Activated naive CD8-positive, alpha-beta T cell treated with anti-CD3 and anti-CD28 coated beads, Interleukin-2, amount 50 U/mL, for 24 hours (primary cell): ENCODE measurements at regions not wholly inside any gene's neighbourhood (a gene's known extent, or its start where the extent isn't known, plus 50 kb on each side); places are given as distances from the start of the nearest gene placed in this dataset.
"Not testable (repeated sequence)": the region's sequence is repeated elsewhere in the genome, so short reads cannot be mapped to it uniquely, and the experiment has no call there.

Experiments
- ATAC-seq: fragments of 150-1000 bp; cut with Tn5 transposase; one replicate; pipeline ENCODE4 v1.10.0; 2021
- DNase-seq: peaks from one replicate; pipeline ENCODE4 v3.0.0; 2021
- H3K27ac Mint-ChIP-seq: one replicate; pipeline ENCODE4 v1.8.0; 2021; ENCODE audit warnings: mild to moderate bottlenecking, mixed read lengths
- H3K27me3 Mint-ChIP-seq: one replicate; pipeline ENCODE4 v1.8.0; 2021; ENCODE audit warnings: mixed read lengths
- H3K36me3 Mint-ChIP-seq: one replicate; pipeline ENCODE4 v1.8.0; 2021; ENCODE audit warnings: low read depth, mixed read lengths
- H3K4me1 Mint-ChIP-seq: one replicate; pipeline ENCODE4 v1.8.0; 2021; ENCODE audit warnings: mixed read lengths
- H3K4me3 Mint-ChIP-seq: one replicate; pipeline ENCODE4 v1.8.0; 2021; ENCODE audit warnings: mild to moderate bottlenecking, moderate library complexity, mixed read lengths
- H3K9me3 Mint-ChIP-seq: one replicate; pipeline ENCODE4 v1.8.0; 2021; ENCODE audit warnings: mixed read lengths

DNA sequence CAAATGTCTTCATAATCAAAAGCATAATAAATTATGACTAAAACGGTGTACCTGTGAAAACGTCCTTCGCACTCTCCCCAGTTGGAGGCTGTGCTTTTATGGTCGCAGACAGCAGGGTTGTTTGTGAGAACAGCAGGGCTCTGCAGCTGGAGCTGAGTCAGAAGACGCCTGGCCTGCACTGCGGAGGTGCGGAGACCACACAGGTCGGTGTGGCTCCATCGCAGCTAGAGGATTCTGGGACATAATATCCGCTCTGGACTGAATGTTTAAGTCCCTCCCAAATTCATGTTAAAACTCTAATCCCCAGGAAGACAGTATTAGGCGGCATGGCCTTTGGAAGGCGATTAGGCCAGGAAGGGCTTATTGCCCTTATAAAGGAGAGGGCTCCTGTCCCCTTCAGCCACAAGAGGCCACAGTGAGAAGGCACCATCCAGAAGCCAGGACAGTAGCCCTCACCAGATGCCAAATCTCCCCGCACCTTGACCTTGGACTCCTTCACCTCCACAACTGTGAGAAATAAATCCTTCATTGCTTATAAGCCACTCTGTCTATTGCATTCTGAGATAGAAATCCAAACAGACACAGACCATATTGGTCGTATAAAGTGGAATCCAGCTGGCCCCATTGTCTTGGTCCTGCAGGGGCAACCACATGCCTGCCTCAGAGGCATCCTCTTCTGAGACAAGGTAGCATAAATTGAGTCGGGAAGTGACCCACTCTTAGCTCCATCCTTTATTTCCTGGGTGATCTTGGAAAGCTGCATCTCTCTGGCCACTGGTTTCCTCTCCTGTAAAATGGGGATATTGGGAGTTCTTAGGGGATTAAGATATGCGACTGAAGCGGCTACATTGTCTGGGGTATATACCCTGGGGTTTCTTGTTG, 749.7 kb upstream of the TPTE start:
- not testable (repeated sequence) for H3K4me3 Mint-ChIP-seq, H3K27me3 Mint-ChIP-seq, H3K27ac Mint-ChIP-seq, H3K36me3 Mint-ChIP-seq, H3K4me1 Mint-ChIP-seq, DNase-seq, ATAC-seq
- peaks cover 19% of the 10 kb centered on the region for H3K9me3 Mint-ChIP-seq

DNA sequence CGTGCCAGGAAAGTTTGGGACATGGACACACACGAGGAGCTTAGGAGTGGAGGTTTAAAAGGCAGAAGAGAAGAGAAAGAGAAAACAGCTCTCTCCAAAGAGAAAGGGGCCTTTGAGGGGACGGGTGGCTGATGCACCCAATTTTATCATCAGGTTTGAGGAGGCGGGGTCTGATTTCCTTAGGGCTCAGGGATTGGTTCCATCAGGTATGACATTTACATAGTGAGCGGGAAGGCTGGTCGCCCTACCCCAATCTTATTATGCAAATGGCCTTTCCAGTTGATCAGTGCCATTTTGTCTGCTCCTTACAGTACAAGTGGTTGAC, 749.1 kb upstream of the TPTE start:
- H3K36me3 Mint-ChIP-seq: no peaks in the 10 kb centered on the region
- H3K4me3 Mint-ChIP-seq: no peak overlapping the region
- DNase-seq (no peak), ATAC-seq (no peak)
- no peaks in the 10 kb centered on the region for H3K4me1 Mint-ChIP-seq
- H3K27me3 Mint-ChIP-seq: no peaks in the 10 kb centered on the region
- no peak overlapping the region for H3K27ac Mint-ChIP-seq
- H3K9me3 Mint-ChIP-seq: peaks cover 22% of the 10 kb centered on the region

DNA sequence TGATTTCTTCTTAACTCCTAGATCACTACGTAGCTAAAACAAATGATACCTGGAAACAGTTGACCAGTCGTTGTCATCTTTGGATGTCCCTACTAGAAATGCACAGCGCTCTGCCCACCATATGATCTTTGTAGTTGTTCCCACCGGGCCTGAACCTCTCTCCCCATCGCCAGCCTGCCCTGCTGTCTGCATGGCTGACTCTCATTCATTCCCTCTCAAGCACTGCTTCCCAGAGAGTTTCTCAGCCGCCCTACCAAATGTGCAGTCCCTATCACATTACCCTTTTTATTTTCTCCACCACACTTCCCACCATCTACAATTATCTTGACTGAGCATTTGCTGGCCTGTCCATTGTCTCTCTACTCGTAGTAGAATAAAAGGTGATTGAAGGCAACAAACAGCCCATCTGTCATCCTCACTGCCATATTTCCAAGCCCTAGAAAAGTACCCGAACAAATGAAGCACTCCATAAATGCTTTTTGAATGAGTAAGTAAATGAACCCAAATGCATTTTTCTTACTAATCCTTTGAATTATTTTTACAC, 748.4 kb upstream of the TPTE start:
- H3K4me1 Mint-ChIP-seq, H3K27me3 Mint-ChIP-seq, H3K36me3 Mint-ChIP-seq, H3K27ac Mint-ChIP-seq, ATAC-seq, DNase-seq, H3K4me3 Mint-ChIP-seq: not testable (repeated sequence)
- peaks cover 28% of the 10 kb centered on the region for H3K9me3 Mint-ChIP-seq

DNA sequence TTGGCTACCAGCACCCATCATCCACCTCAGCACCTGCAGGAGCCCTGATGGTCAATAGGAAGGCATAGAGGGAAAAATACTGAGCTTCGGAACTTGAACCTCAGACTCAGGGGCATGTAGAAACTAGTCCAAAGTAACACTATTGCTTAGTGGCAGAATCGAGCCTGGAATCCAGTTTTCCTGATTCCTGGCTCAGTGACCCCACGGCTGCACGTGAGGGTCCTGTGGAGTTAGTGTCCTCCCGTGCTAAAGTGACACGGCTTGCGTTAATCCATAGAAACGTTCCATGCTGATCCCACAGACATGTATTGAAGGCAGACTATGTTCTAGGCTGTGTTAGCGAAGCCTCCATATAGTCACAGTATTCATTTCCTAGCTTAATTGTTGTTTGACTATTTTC, 747.0 kb upstream of the TPTE start:
- no peaks in the 10 kb centered on the region for H3K36me3 Mint-ChIP-seq
- H3K4me3 Mint-ChIP-seq: no peak overlapping the region
- no peak overlapping the region for H3K27ac Mint-ChIP-seq
- H3K9me3 Mint-ChIP-seq: peaks cover 29% of the 10 kb centered on the region
- no peaks in the 10 kb centered on the region for H3K4me1 Mint-ChIP-seq
- ATAC-seq (no peak), DNase-seq (no peak)
- no peaks in the 10 kb centered on the region for H3K27me3 Mint-ChIP-seq

DNA sequence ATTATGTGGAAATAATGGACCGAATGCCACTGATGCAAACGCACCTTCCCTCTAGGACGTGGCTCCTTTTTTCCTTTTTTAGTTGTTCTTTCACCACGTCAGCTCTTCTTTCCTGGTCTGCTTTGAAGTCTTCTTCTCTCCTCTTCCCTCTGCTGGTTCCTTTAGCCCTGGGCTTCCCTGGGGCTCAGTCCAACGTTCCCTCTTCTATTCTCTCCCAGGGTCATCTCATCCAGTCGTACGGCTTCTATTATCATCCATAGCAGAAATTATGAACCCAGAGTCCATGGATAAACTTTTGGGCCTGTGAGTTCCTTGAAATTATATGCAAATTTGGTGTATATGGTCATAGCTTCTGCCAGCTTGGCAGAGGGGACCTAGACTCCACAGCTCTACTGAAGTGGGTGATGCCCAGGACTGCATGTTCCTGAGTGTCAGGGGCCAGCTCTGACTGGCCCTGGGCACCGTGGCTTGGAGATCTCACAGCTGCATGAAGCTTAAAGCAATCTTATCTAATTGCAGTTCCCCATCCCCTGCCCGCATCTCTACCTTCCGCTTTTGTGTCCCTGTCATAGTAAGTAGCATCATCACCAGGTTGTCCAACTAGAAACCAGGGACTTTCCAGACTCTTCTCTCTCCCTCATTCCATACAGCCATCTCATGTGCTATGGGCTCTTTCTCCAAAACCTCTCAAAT, 746.3 kb upstream of the TPTE start:
- not testable (repeated sequence) for DNase-seq, H3K4me1 Mint-ChIP-seq, H3K27me3 Mint-ChIP-seq, H3K4me3 Mint-ChIP-seq, H3K36me3 Mint-ChIP-seq, H3K27ac Mint-ChIP-seq
- ATAC-seq: peak; percentile 30
- peaks cover 29% of the 10 kb centered on the region for H3K9me3 Mint-ChIP-seq

DNA sequence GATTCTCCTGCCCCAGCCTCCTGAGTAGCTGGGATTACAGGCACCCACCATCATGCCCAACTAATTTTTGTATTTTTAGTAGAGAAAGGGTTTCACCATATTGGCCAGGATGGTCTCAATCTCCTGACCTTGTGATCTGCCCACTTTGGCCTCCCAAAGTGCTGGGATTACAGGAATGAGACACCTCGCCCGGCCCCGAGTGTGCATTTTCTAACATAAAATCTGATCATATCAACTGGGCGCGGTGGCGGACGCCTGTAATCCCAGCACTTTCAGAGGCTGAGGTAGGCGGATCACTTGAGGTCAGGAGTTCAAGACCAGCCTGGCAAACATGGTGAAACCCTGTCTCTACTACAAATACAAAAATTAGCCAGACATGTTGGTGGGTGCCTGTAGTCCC, 745.5 kb upstream of the TPTE start:
- H3K4me1 Mint-ChIP-seq, H3K36me3 Mint-ChIP-seq, H3K27ac Mint-ChIP-seq, ATAC-seq, DNase-seq, H3K27me3 Mint-ChIP-seq, H3K4me3 Mint-ChIP-seq: not testable (repeated sequence)
- peaks cover 34% of the 10 kb centered on the region for H3K9me3 Mint-ChIP-seq

DNA sequence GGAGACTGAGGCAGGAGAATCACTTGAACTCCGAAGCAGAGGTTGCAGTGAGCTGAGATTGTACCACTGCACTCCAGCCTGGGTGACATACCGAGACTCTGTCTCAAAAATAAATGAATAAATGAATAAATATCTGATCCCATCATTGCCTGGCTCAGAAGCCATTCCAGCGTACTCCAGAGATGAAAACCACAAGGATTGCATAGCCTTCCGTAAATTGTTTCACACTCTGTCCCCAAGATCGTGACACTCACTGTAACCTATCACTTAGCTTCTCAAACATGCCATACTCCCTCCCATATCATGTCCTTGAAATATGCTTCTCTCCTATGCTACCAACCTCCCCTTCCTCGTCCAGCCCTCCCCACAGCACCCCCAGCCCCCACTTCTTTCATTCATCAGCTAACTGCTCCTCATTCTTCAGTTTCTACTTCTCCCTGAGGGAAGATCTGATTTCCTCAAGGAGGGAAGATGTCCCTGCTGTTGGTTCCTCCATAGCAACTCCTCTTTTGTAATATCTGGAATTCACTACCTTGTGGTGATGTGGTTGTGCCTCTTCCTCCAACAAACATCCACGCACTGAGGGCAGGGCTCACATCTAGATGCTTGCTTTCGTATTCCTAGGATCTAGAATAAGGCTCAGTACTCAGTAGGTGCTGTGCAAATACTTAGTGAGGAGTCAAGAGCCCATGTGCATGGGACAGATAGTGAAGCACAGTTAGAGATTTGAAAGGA, 744.9 kb upstream of the TPTE start:
- not testable (repeated sequence) for H3K27me3 Mint-ChIP-seq, H3K4me1 Mint-ChIP-seq, ATAC-seq, H3K36me3 Mint-ChIP-seq, H3K4me3 Mint-ChIP-seq, H3K27ac Mint-ChIP-seq, DNase-seq
- peaks cover 36% of the 10 kb centered on the region for H3K9me3 Mint-ChIP-seq

DNA sequence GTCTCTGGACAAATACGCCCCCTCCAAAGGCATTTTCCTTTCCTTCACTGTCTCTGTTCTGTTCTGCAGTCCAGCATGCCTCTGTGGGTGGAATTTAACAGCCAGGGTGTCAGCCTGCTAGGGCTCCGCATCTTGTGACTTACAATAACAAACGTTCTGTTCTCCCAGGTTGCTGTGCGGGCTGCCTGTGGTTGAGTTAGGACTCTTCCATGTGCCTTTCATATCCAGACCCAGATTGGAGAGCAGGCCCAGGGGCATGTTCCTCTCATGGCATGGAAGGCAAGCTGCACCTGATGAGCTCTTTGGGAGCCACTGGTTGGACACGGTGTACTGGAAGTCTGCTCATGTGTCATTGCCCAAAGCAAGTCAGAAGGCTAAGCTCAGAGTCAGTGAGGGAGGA, 742.8 kb upstream of the TPTE start:
- H3K4me3 Mint-ChIP-seq, H3K4me1 Mint-ChIP-seq, H3K27ac Mint-ChIP-seq, DNase-seq, H3K27me3 Mint-ChIP-seq, ATAC-seq, H3K36me3 Mint-ChIP-seq: not testable (repeated sequence)
- peaks cover 47% of the 10 kb centered on the region for H3K9me3 Mint-ChIP-seq

DNA sequence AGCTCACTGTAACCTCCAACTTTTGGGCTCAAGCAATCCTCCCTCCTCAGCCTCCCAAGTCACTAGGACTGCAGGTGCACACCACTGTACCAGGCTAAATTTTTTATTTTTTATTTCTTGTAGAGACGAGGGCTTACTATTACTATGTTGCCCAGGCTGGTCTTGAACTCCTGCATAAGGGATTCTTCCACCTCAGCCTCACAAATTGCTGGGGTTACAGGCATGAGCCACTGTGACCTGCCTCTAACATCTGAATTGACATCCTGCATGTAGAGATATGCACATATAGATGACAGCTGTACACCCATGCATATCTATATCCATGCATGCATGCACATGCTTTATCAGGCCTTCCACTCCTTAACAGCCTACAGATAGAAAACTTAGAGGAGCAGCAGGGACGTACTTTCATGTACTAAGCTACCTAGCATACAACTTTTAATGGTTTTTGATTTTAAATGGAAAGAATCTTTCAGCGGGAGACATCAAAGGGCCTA, 740.9 kb upstream of the TPTE start:
- no peaks in the 10 kb centered on the region for H3K36me3 Mint-ChIP-seq
- H3K4me3 Mint-ChIP-seq: no peak overlapping the region
- no peak for ATAC-seq
- no peaks in the 10 kb centered on the region for H3K27me3 Mint-ChIP-seq
- no peak overlapping the region for H3K27ac Mint-ChIP-seq
- H3K9me3 Mint-ChIP-seq: peaks cover 47% of the 10 kb centered on the region
- DNase-seq: no peak
- H3K4me1 Mint-ChIP-seq: no peaks in the 10 kb centered on the region

DNA sequence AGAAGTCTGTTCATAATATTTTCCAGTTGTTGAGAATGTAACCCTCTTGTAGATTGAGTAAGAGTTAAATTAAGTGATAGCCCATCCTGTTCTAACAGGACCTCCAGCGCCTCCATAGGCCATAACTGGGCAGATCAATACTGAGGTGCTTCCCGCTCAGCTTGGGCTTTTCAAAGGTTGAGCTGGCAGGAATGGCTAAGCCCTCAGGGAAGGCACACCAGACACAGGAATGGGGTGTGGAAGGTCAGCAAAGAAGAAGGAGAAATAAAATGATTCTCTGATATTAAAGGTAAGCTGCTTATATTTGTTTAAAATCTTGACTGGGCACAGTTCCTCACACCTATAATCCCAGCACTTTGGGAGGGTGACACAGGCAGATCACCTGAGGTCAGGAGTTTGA, 737.8 kb upstream of the TPTE start:
- H3K27me3 Mint-ChIP-seq, H3K27ac Mint-ChIP-seq, ATAC-seq, H3K4me3 Mint-ChIP-seq, H3K4me1 Mint-ChIP-seq, DNase-seq, H3K36me3 Mint-ChIP-seq: not testable (repeated sequence)
- peaks cover 43% of the 10 kb centered on the region for H3K9me3 Mint-ChIP-seq

DNA sequence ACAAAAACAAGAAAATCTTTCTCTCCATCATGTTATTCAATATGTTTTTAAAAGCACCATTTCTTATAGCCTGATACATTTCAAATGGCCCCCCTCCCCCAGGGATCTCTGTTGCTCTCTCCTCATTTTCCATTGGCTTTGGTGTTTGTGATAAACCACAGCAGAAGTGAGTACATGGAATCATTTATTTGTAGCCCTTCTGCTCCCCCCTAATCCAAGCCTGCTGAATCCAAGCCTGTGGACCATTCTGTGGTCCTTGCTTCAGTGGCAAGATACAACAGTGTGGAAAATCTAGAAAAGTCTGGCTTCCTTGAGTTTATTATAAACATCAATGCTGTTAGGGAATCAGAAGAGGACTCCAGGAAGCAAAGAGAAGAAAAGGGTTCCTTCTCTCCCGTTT, 737.2 kb upstream of the TPTE start:
- H3K4me1 Mint-ChIP-seq, H3K4me3 Mint-ChIP-seq, H3K27me3 Mint-ChIP-seq, ATAC-seq, H3K36me3 Mint-ChIP-seq, DNase-seq, H3K27ac Mint-ChIP-seq: not testable (repeated sequence)
- H3K9me3 Mint-ChIP-seq: peaks cover 47% of the 10 kb centered on the region

DNA sequence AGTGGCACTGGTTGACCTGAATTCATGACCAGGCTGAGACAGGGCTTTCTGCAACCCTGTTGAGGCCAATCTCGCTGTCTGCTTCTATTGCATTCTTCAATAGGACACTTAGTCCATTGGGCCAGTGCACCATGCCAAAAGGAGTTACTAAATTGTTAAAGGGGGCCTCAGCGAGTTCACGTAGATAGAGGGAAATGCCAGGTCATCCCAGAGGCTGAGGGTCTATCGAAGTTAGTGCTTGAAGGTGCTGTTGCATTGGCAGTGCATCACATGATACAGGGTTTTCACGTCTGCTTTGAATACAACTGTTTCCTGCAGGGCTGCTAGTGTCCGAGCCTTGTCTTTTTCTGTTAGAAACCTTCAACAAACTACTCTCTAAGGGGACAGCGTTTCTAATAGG, 735.3 kb upstream of the TPTE start:
- ATAC-seq, DNase-seq, H3K27me3 Mint-ChIP-seq, H3K36me3 Mint-ChIP-seq, H3K27ac Mint-ChIP-seq, H3K4me3 Mint-ChIP-seq, H3K4me1 Mint-ChIP-seq: not testable (repeated sequence)
- H3K9me3 Mint-ChIP-seq: peaks cover 53% of the 10 kb centered on the region

DNA sequence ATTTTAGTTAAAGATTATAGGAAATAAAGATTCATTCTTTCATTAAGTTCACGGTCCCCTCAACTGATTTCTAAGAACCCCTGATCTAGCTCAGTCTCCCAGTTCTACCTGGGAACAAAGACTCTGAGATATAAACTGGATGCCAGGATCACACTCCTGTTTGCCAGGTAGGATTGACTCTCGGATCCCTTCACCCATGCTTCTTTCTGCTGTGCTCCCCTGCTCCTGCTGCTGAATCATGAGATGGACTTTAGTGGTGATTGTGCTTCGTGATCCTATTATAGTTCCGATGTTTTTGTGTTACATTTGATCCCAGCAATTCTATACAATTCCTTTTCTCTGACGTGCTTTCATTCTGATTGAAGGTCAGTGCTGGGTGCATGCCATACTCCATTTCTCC, 733.1 kb upstream of the TPTE start:
- not testable (repeated sequence) for ATAC-seq, H3K4me1 Mint-ChIP-seq, H3K27me3 Mint-ChIP-seq, H3K36me3 Mint-ChIP-seq, H3K4me3 Mint-ChIP-seq, DNase-seq, H3K27ac Mint-ChIP-seq
- peaks cover 59% of the 10 kb centered on the region for H3K9me3 Mint-ChIP-seq

DNA sequence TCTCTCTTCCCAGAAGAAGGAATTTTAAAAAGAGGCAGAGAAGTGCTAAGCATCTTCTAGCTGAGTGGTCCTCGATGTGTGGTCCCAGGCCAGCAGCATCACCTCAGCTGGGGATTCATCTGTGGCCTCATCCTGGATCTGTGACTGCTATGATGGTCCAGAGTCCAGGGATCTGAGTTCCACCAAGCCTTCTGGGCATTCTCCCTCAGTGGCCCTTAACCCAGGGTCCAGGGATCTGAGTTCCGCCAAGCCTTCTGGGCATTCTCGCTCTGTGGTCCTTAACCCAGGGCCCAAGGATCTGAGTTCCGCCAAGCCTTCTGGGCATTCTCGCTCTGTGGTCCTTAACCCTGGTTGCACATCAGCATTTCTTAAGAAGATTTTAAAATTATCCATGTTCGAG, 731.0 kb upstream of the TPTE start:
- H3K9me3 Mint-ChIP-seq: peaks cover 58% of the 10 kb centered on the region
- not testable (repeated sequence) for H3K27me3 Mint-ChIP-seq, DNase-seq, ATAC-seq, H3K27ac Mint-ChIP-seq, H3K36me3 Mint-ChIP-seq, H3K4me1 Mint-ChIP-seq, H3K4me3 Mint-ChIP-seq
